ENCODE measurements at regions not wholly inside any gene's neighbourhood (a gene's known extent, or its start where the extent isn't known, plus 50 kb on each side); places are given as distances from the start of the nearest gene placed in this dataset.
"Not testable (repeated sequence)": the region's sequence is repeated elsewhere in the genome, so short reads cannot be mapped to it uniquely, and the experiment has no call there.

DNA sequence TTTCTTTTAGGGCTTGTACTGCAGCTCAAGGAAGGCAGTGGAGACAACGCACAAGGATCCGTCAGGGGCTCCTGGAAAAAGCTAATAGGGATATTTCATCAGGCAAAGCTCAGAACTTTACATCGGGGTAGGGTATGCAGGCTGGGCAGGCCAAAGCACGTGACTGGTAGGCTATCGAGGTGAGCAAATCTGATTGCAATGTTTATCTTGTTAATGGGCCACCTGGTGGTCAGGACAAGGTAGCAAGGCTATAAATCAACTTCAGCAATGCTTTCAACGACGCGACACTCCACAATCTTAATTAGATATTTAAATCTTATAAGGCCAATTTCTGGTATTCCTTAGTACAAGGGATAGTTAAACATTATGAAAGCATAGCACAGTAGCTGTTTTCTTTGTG, 1302.8 kb upstream of the EYS start:
- Mint-ChIP-seq H3K4me3 (no peak overlapping the region), H3K27ac (no peak overlapping the region), H3K9me3 (peaks cover 8% of the 10 kb centered on the region), H3K4me1 (no peaks in the 10 kb centered on the region), H3K36me3 (ENCODE audit: low read depth) (no peaks in the 10 kb centered on the region), H3K27me3 (no peaks in the 10 kb centered on the region)
- ATAC-seq (replicated peaks), result no peak

DNA sequence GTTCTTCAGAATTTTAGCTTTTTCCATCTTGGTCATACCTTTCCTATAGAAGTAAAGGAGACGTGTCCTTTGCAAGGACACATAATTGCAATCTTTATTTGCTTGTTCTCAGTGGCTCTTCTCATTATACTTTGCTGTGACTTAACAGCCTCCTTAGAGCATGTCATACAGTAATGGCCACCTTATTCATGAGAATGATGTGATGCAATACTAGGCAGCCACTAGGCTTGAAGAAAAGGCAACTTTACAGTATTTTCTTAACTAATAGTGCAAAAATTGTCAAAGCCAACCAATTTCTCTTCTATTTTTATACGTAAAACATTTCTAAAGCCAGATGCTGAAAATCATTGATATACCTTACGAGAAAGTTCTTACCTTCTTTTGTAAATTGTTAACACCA, 1296.8 kb upstream of the EYS start:
- H3K27me3 Mint-ChIP-seq, result no peaks in the 10 kb centered on the region
- ATAC-seq (replicated peaks), result no peak

DNA sequence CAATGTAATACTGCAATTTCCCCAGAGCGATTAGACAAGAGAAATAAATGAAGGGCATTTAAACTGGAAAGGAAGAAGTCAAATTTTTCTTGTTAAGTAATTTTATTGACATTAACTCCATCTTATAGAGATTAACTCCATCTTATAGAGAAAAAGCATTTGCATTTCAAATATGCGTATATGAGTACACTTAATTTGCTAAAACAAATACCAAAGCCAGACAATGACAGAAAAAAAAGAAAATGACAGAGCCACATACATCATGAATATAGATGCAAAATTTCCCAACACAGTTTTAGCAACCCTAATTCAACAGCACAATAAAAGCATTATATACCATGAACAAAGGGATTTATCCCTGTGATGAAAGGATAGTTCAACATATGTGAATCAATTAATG, 1293.1 kb upstream of the EYS start:
- H3K4me1 Mint-ChIP-seq, result no peaks in the 10 kb centered on the region
- no peak overlapping the region for H3K27ac Mint-ChIP-seq
- no peak overlapping the region for H3K4me3 Mint-ChIP-seq
- peaks cover 10% of the 10 kb centered on the region for H3K9me3 Mint-ChIP-seq
- no peaks in the 10 kb centered on the region for H3K36me3 Mint-ChIP-seq (ENCODE audit: low read depth)
- H3K27me3 Mint-ChIP-seq, result no peaks in the 10 kb centered on the region
- no peak for ATAC-seq (replicated peaks)

More for the DNA sequence above, 1296.8 kb upstream of the EYS start:
- H3K27ac Mint-ChIP-seq, result no peak overlapping the region
- no peaks in the 10 kb centered on the region for H3K36me3 Mint-ChIP-seq (ENCODE audit: low read depth)
- no peaks in the 10 kb centered on the region for H3K4me1 Mint-ChIP-seq
- peaks cover 7% of the 10 kb centered on the region for H3K9me3 Mint-ChIP-seq
- H3K4me3 Mint-ChIP-seq, result no peak overlapping the region

DNA sequence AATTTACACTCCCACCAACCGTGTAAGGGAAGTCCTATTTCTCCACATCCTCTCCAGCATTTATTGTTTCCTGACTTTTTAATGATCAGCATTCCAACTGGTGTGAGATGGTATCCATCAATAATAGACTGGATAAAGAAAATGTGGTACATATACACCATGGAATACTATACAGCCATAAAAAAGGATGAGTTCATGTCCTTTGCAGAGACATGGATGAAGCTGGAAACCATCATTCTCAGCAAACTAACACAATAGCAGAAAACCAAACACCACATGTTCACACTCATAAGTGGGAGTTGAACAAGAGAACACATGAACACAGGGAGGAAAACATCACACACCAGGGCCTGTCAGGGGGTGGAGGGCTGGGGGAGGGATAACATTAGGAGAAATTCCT, 1290.6 kb upstream of the EYS start:
- not testable (repeated sequence) for H3K27ac Mint-ChIP-seq; H3K9me3 Mint-ChIP-seq; H3K4me1 Mint-ChIP-seq; H3K4me3 Mint-ChIP-seq; ATAC-seq (replicated peaks); H3K27me3 Mint-ChIP-seq; H3K36me3 Mint-ChIP-seq (ENCODE audit: low read depth)

DNA sequence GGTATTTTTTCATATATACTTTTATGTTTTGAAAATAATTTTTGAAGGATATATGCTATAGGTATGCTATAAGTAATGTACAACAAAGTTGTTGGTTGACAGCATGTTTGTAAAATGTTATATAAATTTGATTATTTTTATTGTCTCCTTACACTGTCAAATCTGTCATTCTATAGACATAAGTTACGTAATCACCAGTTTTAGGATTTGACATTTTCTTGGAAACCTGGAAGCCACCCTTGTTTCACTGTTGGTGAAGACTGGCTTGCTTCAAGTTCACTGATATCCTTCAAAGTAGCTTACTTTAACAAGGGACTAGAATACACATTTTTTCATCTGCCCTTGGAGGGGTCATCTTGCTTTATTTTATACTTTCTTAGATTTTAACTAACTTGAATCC, 1288.6 kb upstream of the EYS start:
- no peak overlapping the region for H3K4me3 Mint-ChIP-seq
- no peak for ATAC-seq (replicated peaks)
- peaks cover 10% of the 10 kb centered on the region for H3K9me3 Mint-ChIP-seq
- H3K36me3 Mint-ChIP-seq (ENCODE audit: low read depth), result no peaks in the 10 kb centered on the region
- no peak overlapping the region for H3K27ac Mint-ChIP-seq
- H3K4me1 Mint-ChIP-seq, result no peaks in the 10 kb centered on the region
- no peaks in the 10 kb centered on the region for H3K27me3 Mint-ChIP-seq

DNA sequence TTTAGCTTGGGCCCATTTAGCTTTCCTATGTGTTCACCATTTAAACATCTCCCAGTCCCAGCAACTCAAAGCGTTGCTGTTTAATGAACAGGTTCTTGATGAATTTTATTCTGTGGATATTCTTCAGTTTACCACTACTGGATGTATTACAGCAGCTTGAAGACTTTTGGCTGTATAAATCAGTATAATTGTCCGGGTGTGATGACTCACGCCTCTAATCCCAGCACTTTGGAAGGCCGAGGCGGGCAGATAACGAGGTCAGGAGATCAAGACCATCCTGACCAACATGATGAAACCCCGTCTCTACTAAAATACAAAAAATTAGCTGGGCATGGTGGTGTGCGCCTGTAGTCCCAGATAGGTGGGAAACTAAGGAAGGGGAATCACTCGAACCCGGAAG, 1286.7 kb upstream of the EYS start:
- not testable (repeated sequence) for H3K9me3 Mint-ChIP-seq; H3K27ac Mint-ChIP-seq; H3K4me1 Mint-ChIP-seq; H3K4me3 Mint-ChIP-seq; H3K36me3 Mint-ChIP-seq (ENCODE audit: low read depth); H3K27me3 Mint-ChIP-seq; ATAC-seq (replicated peaks)

DNA sequence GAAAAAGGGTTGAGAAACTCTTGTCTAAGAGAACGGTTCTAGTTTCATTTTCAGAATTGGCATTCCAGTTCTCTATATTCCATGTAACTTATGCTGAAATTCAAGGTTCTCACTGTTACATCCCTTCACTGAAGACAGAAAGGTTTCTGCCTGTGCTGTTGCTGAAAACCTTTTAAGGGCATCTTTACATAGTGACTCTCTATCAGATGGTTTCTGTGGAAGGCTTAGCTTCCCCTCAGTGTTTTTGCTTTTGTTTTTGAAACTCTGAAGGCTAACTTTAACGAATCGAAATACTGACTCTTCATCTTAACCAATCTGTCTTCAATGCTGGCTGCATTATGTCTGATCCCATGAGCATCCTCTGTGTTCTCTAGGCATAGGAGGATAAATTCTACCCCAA, 1286.2 kb upstream of the EYS start:
- no peak overlapping the region for H3K27ac Mint-ChIP-seq
- H3K36me3 Mint-ChIP-seq (ENCODE audit: low read depth), result no peaks in the 10 kb centered on the region
- H3K9me3 Mint-ChIP-seq, result peaks cover 9% of the 10 kb centered on the region
- H3K4me3 Mint-ChIP-seq, result no peak overlapping the region
- no peak for ATAC-seq (replicated peaks)
- no peaks in the 10 kb centered on the region for H3K4me1 Mint-ChIP-seq
- no peaks in the 10 kb centered on the region for H3K27me3 Mint-ChIP-seq

DNA sequence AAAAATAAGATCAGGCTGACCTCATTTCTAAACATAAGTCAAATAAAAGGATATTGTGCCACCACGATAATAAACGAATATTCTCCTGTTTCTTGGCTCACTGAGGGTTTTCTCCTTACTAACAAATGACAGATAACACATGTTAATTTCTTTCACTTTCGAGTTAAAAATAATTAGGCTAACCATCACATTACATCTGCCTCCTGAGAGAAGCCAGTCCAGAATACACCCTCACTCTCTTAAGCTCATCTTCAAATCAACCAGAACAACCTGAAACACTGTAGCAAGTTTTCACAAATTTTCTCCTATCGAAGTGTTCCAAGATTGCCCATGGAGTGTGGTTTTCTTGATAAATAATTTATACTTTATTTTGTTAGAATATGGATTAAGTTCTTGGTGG, 1285.6 kb upstream of the EYS start:
- no peaks in the 10 kb centered on the region for H3K4me1 Mint-ChIP-seq
- ATAC-seq (replicated peaks), result no peak
- H3K4me3 Mint-ChIP-seq, result no peak overlapping the region
- H3K27ac Mint-ChIP-seq, result no peak overlapping the region
- peaks cover 9% of the 10 kb centered on the region for H3K9me3 Mint-ChIP-seq
- no peaks in the 10 kb centered on the region for H3K36me3 Mint-ChIP-seq (ENCODE audit: low read depth)
- no peaks in the 10 kb centered on the region for H3K27me3 Mint-ChIP-seq

DNA sequence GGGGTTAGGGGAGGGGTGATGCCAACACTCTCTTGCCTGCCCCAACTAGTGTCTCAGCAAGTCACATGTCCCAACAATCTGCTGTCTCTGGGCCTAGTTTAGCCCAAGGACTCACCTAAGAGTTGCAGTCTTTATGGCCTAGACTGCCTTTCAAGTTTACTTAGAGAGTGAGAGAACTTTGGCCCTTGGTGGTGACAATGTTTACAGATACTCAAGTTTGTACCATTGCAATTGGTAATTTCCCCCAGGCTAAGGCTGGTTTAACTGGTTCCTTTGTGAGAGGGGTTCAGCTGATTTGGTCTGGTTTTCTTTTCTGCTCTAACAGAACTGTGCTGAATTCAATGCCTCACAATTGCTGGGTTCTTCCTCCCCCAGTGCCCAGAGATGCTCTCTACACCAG, 1279.9 kb upstream of the EYS start:
- ATAC-seq (replicated peaks), result no peak
- H3K27me3 Mint-ChIP-seq, result no peaks in the 10 kb centered on the region
- no peaks in the 10 kb centered on the region for H3K4me1 Mint-ChIP-seq

DNA sequence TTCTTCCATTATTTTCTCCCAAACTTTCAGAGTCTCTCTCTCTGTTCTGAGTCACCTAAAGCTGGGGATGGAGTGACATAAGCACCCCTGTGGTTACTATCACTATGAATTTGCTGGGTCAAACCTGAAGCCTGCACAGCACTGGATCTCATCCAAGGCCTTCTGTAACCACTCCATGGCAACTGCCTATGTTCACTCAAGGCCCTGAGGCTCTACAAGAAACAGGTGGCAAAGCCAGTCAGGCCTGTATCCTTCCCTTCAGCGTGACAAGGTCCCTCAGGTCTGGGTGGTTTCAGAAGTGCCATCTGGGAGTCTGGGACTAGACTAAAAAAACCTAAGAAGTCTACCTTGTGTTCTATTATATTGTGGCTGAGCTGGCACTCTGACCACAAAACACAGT, 1278.8 kb upstream of the EYS start:
- Mint-ChIP-seq H3K27ac (no peak overlapping the region), H3K9me3 (peaks cover 13% of the 10 kb centered on the region), H3K4me1 (no peaks in the 10 kb centered on the region), H3K36me3 (ENCODE audit: low read depth) (no peaks in the 10 kb centered on the region), H3K27me3 (no peaks in the 10 kb centered on the region), H3K4me3 (no peak overlapping the region)
- ATAC-seq (replicated peaks), result no peak

More for the DNA sequence above, 1279.9 kb upstream of the EYS start:
- H3K9me3 Mint-ChIP-seq, result peaks cover 15% of the 10 kb centered on the region
- H3K36me3 Mint-ChIP-seq (ENCODE audit: low read depth), result no peaks in the 10 kb centered on the region
- no peak overlapping the region for H3K27ac Mint-ChIP-seq
- H3K4me3 Mint-ChIP-seq, result no peak overlapping the region

DNA sequence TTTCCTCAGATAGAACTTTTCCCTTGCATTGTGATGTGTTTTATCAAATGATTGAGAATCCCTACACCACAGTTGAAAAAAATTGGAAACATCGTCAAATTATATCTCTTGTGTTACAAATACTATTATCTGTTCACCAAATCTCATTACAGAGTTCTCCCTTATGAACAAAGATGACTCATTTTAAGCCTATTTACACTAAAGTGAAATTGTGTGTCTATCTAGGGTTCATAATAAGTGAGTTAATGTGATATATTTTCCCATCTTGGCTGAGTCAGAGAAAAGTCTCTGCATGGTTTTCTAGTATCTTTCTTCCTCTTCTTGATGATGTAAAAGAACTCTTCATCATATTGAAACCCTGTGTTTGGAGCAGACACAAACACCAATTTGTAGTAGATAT, 1263.3 kb upstream of the EYS start:
- no peaks in the 10 kb centered on the region for H3K36me3 Mint-ChIP-seq (ENCODE audit: low read depth)
- no peak for ATAC-seq (replicated peaks)
- no peak overlapping the region for H3K27ac Mint-ChIP-seq
- H3K4me3 Mint-ChIP-seq, result no peak overlapping the region
- no peaks in the 10 kb centered on the region for H3K4me1 Mint-ChIP-seq
- peaks cover 13% of the 10 kb centered on the region for H3K9me3 Mint-ChIP-seq
- no peaks in the 10 kb centered on the region for H3K27me3 Mint-ChIP-seq

DNA sequence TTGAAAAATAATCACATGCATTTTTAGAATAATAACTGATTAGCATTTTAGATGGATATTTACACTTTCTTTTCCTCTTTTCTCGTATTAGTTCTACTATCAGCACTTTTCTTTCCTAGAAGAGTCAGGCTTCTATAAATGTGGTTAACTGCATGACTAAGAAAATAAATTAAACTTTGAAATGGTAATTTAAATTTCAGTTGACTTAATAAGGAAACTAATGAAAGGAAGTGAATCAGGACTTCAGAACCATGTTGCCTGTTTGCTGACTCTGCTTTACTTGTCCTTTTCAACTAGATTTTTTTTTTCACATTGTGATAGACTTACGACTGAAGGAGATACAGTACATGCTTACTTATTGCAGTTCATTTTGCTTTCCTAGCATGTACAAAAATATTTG, 1258.2 kb upstream of the EYS start:
- no peak for ATAC-seq (replicated peaks)
- Mint-ChIP-seq H3K4me1 (no peaks in the 10 kb centered on the region), H3K36me3 (ENCODE audit: low read depth) (no peaks in the 10 kb centered on the region), H3K27me3 (no peaks in the 10 kb centered on the region), H3K27ac (no peak overlapping the region), H3K4me3 (no peak overlapping the region), H3K9me3 (peaks cover 14% of the 10 kb centered on the region)

DNA sequence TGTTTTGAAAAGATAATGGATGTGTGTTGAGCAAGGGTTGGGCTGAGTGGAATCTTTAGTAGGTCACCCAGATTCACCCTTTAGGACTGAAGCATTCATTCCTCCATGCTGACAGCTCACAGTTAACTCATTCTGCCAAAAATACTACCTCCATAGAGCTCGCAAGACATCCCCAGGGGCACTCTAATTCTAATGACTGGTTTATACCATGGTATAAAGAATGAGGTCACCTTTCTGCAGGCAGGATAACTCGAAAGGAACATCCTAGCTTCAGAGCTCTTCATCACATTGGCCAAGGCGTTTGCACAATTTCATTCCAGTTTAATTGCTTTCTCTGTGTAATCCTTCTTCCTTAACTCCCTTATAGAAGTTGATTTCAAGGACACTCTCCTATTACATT, 1257.2 kb upstream of the EYS start:
- no peak overlapping the region for H3K4me3 Mint-ChIP-seq
- H3K27ac Mint-ChIP-seq, result no peak overlapping the region
- no peaks in the 10 kb centered on the region for H3K36me3 Mint-ChIP-seq (ENCODE audit: low read depth)
- peaks cover 14% of the 10 kb centered on the region for H3K9me3 Mint-ChIP-seq
- ATAC-seq (replicated peaks), result no peak
- no peaks in the 10 kb centered on the region for H3K4me1 Mint-ChIP-seq
- H3K27me3 Mint-ChIP-seq, result no peaks in the 10 kb centered on the region

DNA sequence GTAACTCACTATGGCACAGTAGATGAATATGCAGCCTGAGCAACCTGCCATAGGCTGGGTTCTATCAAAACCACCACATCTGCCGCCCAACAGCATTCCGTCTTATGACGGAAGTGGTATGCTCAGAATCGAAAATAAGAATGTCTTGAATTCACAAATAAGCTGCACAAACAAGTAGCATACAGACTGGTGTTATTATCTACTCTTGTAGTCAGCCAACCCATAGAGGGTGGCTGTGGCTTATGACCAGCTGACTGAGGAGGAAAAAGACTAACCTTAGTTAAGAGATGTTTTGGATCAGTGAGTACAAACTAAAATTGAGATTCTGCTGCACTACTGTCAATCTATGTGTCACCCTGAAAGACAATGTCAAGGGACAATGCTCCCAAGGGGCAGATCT, 1255.1 kb upstream of the EYS start:
- no peak overlapping the region for H3K4me3 Mint-ChIP-seq
- no peak overlapping the region for H3K27ac Mint-ChIP-seq
- no peaks in the 10 kb centered on the region for H3K4me1 Mint-ChIP-seq
- H3K9me3 Mint-ChIP-seq, result peaks cover 10% of the 10 kb centered on the region
- H3K36me3 Mint-ChIP-seq (ENCODE audit: low read depth), result no peaks in the 10 kb centered on the region
- no peak for ATAC-seq (replicated peaks)
- H3K27me3 Mint-ChIP-seq, result no peaks in the 10 kb centered on the region

DNA sequence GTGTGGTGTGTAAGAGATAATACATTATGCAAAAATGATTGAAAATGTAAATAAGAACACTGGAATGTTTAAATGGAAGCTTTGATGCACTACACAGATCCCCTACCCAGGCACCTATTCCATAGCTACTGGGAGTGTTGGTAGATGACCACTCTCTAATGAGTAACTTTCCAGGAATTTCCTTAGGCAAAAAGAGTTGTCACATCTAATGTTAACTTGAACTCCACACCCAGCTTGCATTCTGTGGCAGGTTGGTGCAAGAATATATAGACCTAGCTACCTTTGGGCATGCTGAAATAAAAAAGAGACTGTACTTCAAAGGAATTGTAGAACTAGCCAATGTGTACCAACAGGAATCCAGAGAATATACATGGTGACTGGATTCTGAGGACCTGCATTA, 1254.2 kb upstream of the EYS start:
- Mint-ChIP-seq H3K9me3 (peaks cover 10% of the 10 kb centered on the region), H3K4me1 (no peaks in the 10 kb centered on the region), H3K4me3 (no peak overlapping the region), H3K27ac (no peak overlapping the region), H3K36me3 (ENCODE audit: low read depth) (no peaks in the 10 kb centered on the region), H3K27me3 (no peaks in the 10 kb centered on the region)
- no peak for ATAC-seq (replicated peaks)

DNA sequence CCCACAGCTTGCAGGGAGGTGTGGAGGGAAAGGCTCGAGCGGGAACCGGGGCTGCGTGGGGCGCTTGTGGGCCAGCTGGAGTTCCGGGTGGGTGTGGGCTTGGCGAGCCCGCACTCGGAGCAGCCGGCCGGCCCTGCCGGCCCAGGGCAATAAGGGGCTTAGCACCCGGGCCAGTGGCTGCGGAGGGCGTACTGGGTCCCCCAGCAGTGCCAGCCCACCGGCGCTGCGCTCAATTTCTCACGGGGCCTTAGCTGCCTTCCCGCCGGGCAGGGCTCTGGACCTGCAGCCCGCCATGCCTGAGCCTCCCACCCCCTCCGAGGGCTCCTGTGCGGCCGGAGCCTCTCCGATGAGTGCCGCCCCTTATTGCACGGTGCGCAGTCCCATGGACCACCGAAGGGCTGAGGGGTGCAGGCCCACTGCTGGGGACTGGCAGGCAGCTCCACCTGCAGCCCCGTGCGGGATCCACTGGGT, 1242.2 kb upstream of the EYS start:
- no peaks in the 10 kb centered on the region for H3K4me1 Mint-ChIP-seq
- peaks cover 7% of the 10 kb centered on the region for H3K9me3 Mint-ChIP-seq
- no peak overlapping the region for H3K27ac Mint-ChIP-seq
- no peaks in the 10 kb centered on the region for H3K27me3 Mint-ChIP-seq
- no peaks in the 10 kb centered on the region for H3K36me3 Mint-ChIP-seq (ENCODE audit: low read depth)
- ATAC-seq (replicated peaks), result no peak
- no peak overlapping the region for H3K4me3 Mint-ChIP-seq
